Endodermal cell (in vitro differentiated cells): ENCODE measurements at regions not wholly inside any gene's neighbourhood (a gene's known extent, or its start where the extent isn't known, plus 50 kb on each side); places are given as distances from the start of the nearest gene placed in this dataset.

Experiments
- DNase-seq: peaks from one replicate; pipeline ENCODE4 v3.0.0-alpha.2; 2017
- H3K27ac ChIP-seq: 2 replicates; pipeline ENCODE4 v1.5.1; 2013; ENCODE audit warnings: mild to moderate bottlenecking, low read depth, low read length, moderate library complexity
- H3K27me3 ChIP-seq: 2 replicates; pipeline ENCODE4 v1.6.1; 2013; ENCODE audit warnings: mild to moderate bottlenecking, low read length, moderate library complexity; ENCODE audit not compliant: insufficient read depth, control insufficient read depth, poor library complexity, severe bottlenecking
- H3K36me3 ChIP-seq: 2 replicates; pipeline ENCODE4 v1.7.0; 2013; ENCODE audit warnings: mild to moderate bottlenecking, low read length, moderate library complexity; ENCODE audit not compliant: control insufficient read depth, insufficient read depth
- H3K4me1 ChIP-seq: one replicate; pipeline ENCODE4 v1.7.0; 2013; ENCODE audit warnings: low read length; ENCODE audit not compliant: control insufficient read depth, insufficient read depth
- H3K4me3 ChIP-seq: 2 replicates; pipeline ENCODE4 v1.5.1; 2013; ENCODE audit warnings: mild to moderate bottlenecking, low read length, moderate library complexity
- H3K9ac ChIP-seq: 2 replicates; pipeline ENCODE4 v1.6.1; 2013; ENCODE audit warnings: mild to moderate bottlenecking, low read length, moderate library complexity; ENCODE audit not compliant: poor library complexity, severe bottlenecking; ENCODE audit errors: extremely low read depth
- H3K9me3 ChIP-seq: 2 replicates; pipeline ENCODE4 v1.6.1; 2013; ENCODE audit warnings: mild to moderate bottlenecking, low read length, moderate library complexity; ENCODE audit not compliant: control insufficient read depth
- H3K27ac Mint-ChIP-seq: 2 replicates; pipeline ENCODE4 v1.8.0; 2020; ENCODE audit warnings: mixed read lengths
- H3K27me3 Mint-ChIP-seq: 2 replicates; pipeline ENCODE4 v1.8.0; 2021; ENCODE audit warnings: mild to moderate bottlenecking, mixed read lengths; ENCODE audit not compliant: insufficient read depth
- H3K36me3 Mint-ChIP-seq: 2 replicates; pipeline ENCODE4 v1.8.0; 2020; ENCODE audit warnings: low read depth, mixed read lengths
- H3K4me1 Mint-ChIP-seq: 2 replicates; pipeline ENCODE4 v1.8.0; 2020; ENCODE audit warnings: mixed read lengths
- H3K4me3 Mint-ChIP-seq: 2 replicates; pipeline ENCODE4 v1.8.0; 2020; ENCODE audit warnings: mild to moderate bottlenecking, moderate library complexity, mixed read lengths
- H3K9me3 Mint-ChIP-seq: 2 replicates; pipeline ENCODE4 v1.8.0; 2020; ENCODE audit warnings: mild to moderate bottlenecking, mixed read lengths
- WGBS, 2 experiments: methylation state at CpG; one replicate each; pipeline versions ENCODE4 v1.1.5 to v1.1.7; 2013; ENCODE audit warnings: missing lambda C conversion rate in 2 of 2, mixed read lengths in 1 of 2; ENCODE audit not compliant: insufficient coverage in 1 of 2, insufficient read length in 1 of 2; 5-methylcytosine and 5-hydroxymethylcytosine counted together
- TF ChIP-seq, protein P1 (sequence below): fragments of 200-600 bp; sonication (generic); conservative IDR thresholded peaks from 2 replicates; pipeline ENCODE4 v1.5.0; 2021; ENCODE audit warnings: antibody characterized with exemption, mild to moderate bottlenecking

- TF ChIP-seq, protein P1, sequence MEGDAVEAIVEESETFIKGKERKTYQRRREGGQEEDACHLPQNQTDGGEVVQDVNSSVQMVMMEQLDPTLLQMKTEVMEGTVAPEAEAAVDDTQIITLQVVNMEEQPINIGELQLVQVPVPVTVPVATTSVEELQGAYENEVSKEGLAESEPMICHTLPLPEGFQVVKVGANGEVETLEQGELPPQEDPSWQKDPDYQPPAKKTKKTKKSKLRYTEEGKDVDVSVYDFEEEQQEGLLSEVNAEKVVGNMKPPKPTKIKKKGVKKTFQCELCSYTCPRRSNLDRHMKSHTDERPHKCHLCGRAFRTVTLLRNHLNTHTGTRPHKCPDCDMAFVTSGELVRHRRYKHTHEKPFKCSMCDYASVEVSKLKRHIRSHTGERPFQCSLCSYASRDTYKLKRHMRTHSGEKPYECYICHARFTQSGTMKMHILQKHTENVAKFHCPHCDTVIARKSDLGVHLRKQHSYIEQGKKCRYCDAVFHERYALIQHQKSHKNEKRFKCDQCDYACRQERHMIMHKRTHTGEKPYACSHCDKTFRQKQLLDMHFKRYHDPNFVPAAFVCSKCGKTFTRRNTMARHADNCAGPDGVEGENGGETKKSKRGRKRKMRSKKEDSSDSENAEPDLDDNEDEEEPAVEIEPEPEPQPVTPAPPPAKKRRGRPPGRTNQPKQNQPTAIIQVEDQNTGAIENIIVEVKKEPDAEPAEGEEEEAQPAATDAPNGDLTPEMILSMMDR = no peak
- no peak overlapping the region for H3K4me3 Mint-ChIP-seq
Measured at GRCh38 chr9:2524601-2525000, 97.0 kb upstream of the VLDLR start.

GRCh38 chr9:2525147-2525546 is 96.4 kb upstream of the VLDLR start:
- H3K36me3 Mint-ChIP-seq = peaks cover 13% of the 10 kb centered on the region

More at GRCh38 chr9:2524601-2525000, 97.0 kb upstream of the VLDLR start:
- WGBS, 2 experiments = 90 to 93% methylated on average over 2 to 3 of the region's 3 CpGs
- Mint-ChIP-seq H3K9me3 (peaks cover 18% of the 10 kb centered on the region), H3K4me1 (no peaks in the 10 kb centered on the region), H3K36me3 (peaks cover 14% of the 10 kb centered on the region), H3K27ac (no peak overlapping the region), H3K27me3 (no peaks in the 10 kb centered on the region)
- peaks cover 17% of the 10 kb centered on the region for H3K9me3 ChIP-seq
- H3K4me3 ChIP-seq = no peak overlapping the region
- H3K4me1 ChIP-seq = no peaks in the 10 kb centered on the region
- no peaks in the 10 kb centered on the region for H3K36me3 ChIP-seq
- no peak for DNase-seq
- H3K9ac ChIP-seq = no peak overlapping the region
- H3K27ac ChIP-seq = no peak overlapping the region
- no peaks in the 10 kb centered on the region for H3K27me3 ChIP-seq

DNA sequence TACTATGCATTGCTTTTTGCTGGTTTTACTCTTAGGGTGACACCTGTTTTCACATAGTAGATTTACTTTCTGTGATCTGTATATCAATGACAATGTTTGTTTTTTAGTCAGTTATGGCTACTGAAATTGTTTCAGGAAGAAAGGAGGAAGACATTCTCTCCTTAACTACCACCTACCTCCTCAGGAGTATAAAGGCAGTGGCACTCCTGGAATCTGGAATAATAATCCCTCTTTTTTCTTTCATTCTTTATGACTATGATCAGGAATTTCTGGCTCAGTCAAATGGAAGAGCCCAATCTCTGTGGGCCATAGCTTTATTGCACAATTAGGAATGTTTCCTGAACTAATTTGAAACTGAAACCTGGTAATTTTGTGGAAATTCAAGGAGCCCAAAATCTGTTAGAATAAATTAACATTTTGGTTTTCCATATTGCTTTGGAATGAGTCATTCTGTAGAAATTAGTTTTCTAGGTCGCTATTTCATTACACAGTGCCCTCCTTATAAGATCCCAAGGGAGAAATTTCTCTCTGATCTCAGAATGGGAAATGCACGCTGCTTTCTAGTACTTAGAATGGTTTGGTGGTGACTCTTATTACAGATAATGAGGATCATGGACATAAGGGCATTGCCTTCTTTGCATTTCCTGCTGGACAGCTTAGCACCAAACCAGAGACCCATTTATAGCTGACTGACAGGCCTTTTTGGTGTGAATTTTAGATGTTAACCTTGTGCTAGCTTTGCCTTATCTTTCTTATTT is 95.3 kb upstream of the VLDLR start:
- TF ChIP-seq, protein P1 = no peak
- no peaks in the 10 kb centered on the region for H3K27me3 ChIP-seq
- peaks cover 15% of the 10 kb centered on the region for H3K9me3 ChIP-seq
- Mint-ChIP-seq H3K4me1 (no peaks in the 10 kb centered on the region), H3K36me3 (peaks cover 5% of the 10 kb centered on the region), H3K27ac (no peak overlapping the region), H3K27me3 (no peaks in the 10 kb centered on the region), H3K4me3 (no peak overlapping the region), H3K9me3 (peaks cover 6% of the 10 kb centered on the region)
- no peak overlapping the region for H3K27ac ChIP-seq
- 70 to 95% methylated on average over 2 of the region's 2 CpGs for WGBS, 2 experiments
- H3K9ac ChIP-seq = no peak overlapping the region
- no peaks in the 10 kb centered on the region for H3K4me1 ChIP-seq
- DNase-seq = no peak
- H3K36me3 ChIP-seq = no peaks in the 10 kb centered on the region
- no peak overlapping the region for H3K4me3 ChIP-seq

More at GRCh38 chr9:2525147-2525546, 96.4 kb upstream of the VLDLR start:
- WGBS, 2 experiments = 94% methylated on average over 2 of the region's 2 CpGs; no CpG with 5 or more reads in 1 of the 2 experiments
- Mint-ChIP-seq H3K27ac (no peak overlapping the region), H3K4me3 (no peak overlapping the region), H3K4me1 (no peaks in the 10 kb centered on the region), H3K27me3 (no peaks in the 10 kb centered on the region), H3K9me3 (peaks cover 12% of the 10 kb centered on the region)
- Histone ChIP-seq H3K27ac (no peak overlapping the region), H3K27me3 (no peaks in the 10 kb centered on the region), H3K4me1 (no peaks in the 10 kb centered on the region), H3K9me3 (peaks cover 15% of the 10 kb centered on the region), H3K36me3 (no peaks in the 10 kb centered on the region), H3K4me3 (no peak overlapping the region), H3K9ac (no peak overlapping the region)
- DNase-seq = no peak
- TF ChIP-seq, protein P1 = no peak
